Ishikawa (cell line): ENCODE measurements at regions not wholly inside any gene's neighbourhood (a gene's known extent, or its start where the extent isn't known, plus 50 kb on each side); places are given as distances from the start of the nearest gene placed in this dataset.

Experiments used
- CEBPB ChIP-seq: IDR thresholded peaks from 2 replicates; pipeline ENCODE4 v1.6.1; 2012
- FOXM1 ChIP-seq: IDR thresholded peaks from 2 replicates; pipeline ENCODE4 v1.6.1; 2012; ENCODE audit warnings: low read depth, borderline replicate concordance
- RAD21 ChIP-seq: IDR thresholded peaks from 2 replicates; pipeline ENCODE4 v1.6.1; 2012; ENCODE audit warnings: low read depth
- TEAD4 ChIP-seq: IDR thresholded peaks from 2 replicates; pipeline ENCODE4 v1.6.1; 2012
- ZBTB7A ChIP-seq: IDR thresholded peaks from 2 replicates; pipeline ENCODE4 v1.6.1; 2012; ENCODE audit warnings: low read depth
- TF ChIP-seq, protein P1 (sequence below): IDR thresholded peaks from 2 replicates; pipeline ENCODE4 v1.6.1; 2012; ENCODE audit warnings: low read depth, mild to moderate bottlenecking
- TF ChIP-seq, protein P2 (sequence below): IDR thresholded peaks from 2 replicates; pipeline ENCODE4 v1.6.1; 2012

DNA sequence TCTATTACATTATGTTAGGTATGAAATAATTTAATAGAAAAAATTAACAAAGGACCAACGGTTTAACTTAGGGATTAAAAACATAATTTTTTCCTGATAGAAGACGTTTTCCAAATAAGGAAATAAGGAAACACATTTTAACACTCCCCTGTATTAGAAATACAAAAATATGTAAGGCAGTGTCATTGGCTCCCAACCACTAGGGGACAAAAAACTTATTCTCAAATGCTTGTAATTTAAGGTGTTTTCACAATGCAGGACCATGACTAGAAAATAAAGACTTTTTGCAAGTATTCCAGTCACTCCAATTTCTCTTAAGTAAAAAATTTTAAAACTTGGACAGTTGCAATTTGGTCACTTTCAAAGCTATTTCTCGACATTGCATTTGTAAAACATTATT, 98.8 kb upstream of the ODAD2 start:
- TF ChIP-seq FOXM1 = no peak
- TF ChIP-seq RAD21 = no peak
- TF ChIP-seq, protein P1, sequence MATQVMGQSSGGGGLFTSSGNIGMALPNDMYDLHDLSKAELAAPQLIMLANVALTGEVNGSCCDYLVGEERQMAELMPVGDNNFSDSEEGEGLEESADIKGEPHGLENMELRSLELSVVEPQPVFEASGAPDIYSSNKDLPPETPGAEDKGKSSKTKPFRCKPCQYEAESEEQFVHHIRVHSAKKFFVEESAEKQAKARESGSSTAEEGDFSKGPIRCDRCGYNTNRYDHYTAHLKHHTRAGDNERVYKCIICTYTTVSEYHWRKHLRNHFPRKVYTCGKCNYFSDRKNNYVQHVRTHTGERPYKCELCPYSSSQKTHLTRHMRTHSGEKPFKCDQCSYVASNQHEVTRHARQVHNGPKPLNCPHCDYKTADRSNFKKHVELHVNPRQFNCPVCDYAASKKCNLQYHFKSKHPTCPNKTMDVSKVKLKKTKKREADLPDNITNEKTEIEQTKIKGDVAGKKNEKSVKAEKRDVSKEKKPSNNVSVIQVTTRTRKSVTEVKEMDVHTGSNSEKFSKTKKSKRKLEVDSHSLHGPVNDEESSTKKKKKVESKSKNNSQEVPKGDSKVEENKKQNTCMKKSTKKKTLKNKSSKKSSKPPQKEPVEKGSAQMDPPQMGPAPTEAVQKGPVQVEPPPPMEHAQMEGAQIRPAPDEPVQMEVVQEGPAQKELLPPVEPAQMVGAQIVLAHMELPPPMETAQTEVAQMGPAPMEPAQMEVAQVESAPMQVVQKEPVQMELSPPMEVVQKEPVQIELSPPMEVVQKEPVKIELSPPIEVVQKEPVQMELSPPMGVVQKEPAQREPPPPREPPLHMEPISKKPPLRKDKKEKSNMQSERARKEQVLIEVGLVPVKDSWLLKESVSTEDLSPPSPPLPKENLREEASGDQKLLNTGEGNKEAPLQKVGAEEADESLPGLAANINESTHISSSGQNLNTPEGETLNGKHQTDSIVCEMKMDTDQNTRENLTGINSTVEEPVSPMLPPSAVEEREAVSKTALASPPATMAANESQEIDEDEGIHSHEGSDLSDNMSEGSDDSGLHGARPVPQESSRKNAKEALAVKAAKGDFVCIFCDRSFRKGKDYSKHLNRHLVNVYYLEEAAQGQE = no peak
- no peak for TF ChIP-seq CEBPB
- TF ChIP-seq, protein P2, sequence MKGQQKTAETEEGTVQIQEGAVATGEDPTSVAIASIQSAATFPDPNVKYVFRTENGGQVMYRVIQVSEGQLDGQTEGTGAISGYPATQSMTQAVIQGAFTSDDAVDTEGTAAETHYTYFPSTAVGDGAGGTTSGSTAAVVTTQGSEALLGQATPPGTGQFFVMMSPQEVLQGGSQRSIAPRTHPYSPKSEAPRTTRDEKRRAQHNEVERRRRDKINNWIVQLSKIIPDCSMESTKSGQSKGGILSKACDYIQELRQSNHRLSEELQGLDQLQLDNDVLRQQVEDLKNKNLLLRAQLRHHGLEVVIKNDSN = no peak
- no peak for TF ChIP-seq ZBTB7A
- no peak for TF ChIP-seq TEAD4
